ENCODE measurements at regions not wholly inside any gene's neighbourhood (a gene's known extent, or its start where the extent isn't known, plus 50 kb on each side); places are given as distances from the start of the nearest gene placed in this dataset.
"Not testable (repeated sequence)": the region's sequence is repeated elsewhere in the genome, so short reads cannot be mapped to it uniquely, and the experiment has no call there.

DNA sequence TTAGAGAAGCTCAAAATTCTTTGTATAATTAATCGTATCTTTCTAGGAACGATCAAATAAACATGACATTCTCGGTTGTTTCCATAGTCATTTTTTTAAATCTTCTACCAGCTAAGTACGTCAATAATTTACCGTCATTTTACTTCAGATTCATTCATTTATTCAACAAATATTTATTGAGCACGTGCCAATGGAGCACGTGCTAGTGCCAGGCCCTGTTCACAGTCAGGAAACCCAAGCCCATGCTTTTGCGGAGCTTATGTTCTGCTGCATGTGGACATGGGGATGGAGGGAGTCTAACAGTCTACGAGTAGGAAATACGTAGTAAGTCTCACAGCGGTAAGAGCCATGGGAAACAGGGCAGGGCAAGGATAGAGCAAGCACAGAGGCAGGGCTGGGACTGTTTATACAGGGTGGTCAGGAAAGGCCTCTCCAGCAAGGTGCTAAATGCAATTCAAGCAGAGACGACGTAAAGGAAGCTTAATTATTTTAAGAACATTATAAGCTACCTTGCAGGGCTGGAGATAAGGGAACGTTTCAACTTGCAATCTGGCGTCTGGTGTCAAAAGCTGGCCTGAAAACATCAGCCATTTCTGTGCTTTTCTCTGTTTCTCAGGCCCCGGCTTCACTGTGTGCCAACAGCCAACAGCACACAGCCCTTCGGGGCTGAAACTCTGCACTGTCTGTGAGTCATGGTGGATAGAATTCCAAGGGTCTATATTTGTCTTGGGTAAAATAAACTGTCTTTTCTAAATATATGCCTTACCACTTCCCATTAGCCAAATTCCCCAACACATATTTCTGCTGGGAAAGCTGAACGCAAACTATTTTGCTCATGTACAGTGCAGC, 517.1 kb upstream of the ZFP42 start:
- peak; percentile 70 for DNase-seq (ENCODE audit: low read depth, low spot score)

DNA sequence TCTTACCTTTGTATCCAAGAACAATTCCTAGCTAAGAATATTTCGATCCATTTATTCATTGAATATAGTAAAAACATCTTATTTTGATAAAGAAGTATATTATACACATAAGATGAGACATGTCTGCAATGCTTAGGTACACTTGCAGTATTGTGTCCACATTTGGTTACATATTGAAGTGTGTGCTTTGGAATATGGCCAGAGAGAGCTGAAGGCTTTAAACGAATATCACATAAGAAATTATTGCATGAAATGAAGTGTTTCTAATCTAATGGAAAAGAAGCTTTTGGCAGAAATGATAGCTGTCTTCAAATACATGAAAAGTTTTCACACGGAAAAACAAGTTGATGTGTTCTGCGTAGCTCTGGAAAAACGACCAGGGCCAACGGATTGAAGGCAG, 516.1 kb upstream of the ZFP42 start:
- DNase-seq (ENCODE audit: low read depth, low spot score): no peak

DNA sequence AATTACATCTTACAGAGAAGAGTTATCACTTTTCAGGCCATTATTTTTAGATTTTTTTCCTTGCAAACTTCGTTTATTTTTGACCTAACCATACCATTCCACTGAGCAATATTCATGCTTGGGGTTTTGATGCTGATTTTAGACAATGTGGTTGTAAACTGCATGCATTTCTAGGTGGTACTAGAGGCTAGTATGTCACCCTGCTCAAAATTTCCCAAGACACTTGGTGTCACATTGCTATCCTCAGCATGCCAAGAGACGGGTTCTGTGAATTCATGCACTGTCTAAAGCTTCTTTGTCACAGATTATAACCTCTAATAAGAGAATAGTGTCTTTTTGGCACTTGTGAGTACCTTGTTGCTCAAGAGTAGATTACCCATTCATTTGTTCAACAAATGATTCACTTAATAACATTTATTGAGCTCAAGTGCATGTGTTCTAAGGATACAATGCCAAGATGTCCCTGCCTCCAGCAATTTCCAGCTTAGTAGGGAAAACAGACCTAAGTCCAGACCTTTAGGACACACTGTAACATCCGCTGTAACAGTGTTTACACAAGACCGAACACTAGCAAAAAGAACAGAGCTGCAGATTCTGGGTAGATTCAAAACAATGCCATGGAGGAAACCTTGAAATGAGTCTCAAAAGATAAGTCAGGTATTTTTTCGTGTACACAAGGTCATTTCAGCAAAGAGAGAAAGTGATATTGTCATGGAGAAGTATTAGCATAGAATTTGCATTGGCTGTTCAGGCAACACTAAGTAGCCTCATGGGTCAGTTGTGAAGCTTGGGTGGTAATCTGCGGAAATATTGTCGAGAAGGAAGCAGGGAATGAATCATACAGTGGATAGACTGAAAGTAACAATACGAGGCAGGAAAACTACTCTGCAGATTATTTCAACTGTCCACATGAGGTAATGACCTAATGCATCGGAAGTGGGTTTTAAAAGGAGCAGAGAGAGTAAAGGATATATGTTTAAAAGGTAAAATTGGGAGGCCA, 515.1 kb upstream of the ZFP42 start:
- DNase-seq (ENCODE audit: low read depth, low spot score): peak; percentile 26

DNA sequence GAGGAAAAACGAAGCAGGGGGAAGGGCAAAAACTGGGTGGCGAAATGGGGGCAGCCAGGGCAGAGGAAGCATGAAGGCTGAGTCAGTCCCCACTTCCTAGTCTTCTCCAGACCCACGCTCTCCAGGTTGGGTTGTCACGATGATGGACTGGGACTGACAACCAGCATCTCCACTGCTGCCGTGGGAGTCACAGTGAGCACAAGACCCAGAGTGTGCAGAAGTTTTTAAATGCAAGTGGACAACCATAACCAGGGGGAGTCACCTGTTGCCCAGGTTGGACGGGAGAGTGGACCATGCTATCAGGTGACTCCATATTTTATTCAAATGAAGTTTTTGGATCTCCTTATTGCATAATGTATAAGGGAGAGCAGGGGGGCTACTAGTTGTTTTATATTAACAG, 511.4 kb upstream of the ZFP42 start:
- no peak for DNase-seq (ENCODE audit: low read depth, low spot score)

DNA sequence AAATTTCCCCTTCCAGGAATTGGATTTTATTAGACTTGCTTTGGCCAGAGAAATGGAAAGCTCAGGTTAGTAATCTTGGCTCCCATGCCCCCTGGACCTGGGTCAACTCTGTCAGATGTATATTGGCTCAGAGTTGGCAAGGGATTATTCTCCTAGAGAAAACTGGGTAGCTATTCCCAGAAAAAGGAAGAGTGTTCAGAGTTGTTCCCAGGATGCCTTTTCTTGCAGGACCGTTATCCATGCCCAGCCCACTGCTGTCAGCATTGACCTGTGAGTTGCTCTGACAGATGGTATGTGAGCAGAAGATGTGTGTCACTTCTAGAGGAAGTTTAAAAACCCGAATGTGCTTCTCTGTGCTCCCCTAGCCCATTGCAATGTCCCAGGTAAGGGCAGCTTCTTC, 509.9 kb upstream of the ZFP42 start:
- no peak for DNase-seq (ENCODE audit: low read depth, low spot score)

DNA sequence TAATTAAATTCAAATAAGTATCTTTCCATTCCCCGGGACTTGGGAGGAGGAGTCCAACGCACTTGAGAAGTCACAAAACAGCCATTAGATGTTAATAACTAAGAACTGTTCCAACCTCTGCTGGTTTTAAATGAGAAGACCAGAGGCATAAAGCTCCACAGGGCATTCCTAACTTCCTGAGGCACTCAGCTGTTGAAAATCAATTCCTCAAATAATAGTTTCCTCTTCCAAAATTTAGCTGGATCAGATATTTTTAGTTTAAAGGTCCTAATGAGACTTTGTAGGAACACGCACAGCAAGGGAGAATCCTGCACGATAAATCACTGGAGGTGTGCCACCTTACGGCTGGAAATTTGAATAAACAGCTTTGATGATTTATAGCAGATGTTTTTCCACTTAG, 504.3 kb upstream of the ZFP42 start:
- no peak for DNase-seq (ENCODE audit: low read depth, low spot score)

DNA sequence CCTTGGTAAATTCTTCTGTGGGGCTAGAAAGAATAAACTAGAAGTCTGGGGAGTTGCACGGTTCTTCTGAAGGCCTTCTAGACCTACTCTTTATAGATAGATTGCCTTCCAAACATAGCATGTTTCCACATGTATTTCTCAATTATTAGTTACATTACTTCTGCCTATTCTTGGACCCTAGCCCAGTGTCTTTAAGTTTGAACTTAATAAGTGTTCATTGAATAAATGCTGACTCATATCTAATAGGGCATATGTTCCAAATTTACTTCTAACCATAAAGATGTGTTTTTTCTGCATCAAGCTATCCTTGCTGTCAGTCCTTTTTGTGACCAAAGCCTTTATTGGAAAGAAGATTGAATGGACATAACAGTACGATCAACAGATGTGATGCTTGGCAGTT, 503.6 kb upstream of the ZFP42 start:
- no peak for DNase-seq (ENCODE audit: low read depth, low spot score)

DNA sequence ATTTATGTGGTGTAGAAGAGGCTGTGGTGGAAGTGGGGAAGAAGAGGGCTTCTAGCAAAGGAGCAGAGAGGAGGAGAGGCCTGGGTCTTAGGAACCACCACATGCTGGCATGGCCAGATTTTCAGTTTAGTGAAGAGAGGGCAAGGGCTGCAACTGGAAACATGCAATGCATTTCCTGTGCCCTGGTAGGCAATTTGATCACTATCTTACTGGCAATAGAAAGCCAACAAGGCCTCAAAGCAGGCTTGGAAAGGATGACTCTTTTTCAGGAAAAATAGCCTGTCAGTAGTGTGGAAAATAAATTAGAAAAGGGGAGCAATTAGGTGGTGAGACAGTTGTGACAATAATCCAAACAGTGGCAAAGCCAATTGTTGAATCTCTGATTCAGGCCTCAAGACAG, 501.9 kb upstream of the ZFP42 start:
- no peak for DNase-seq (ENCODE audit: low read depth, low spot score)

DNA sequence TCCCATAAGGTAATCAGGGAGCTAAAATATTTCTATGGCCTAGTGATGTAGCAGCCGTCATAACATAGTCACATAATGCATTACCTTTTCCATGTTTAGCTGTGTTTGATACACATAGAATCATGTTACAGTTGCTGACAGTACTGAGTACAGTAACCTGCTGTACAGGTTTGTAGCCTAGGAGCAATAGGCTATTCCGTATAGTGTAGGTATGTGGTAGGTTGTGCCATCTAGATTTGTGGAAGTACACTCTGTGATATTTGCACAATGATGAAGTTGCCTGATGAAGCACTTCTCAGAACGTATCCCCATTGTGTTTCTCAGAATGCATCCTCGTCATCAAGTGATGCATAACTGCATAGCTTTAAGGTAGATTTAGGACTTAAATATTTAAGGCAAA, 495.6 kb upstream of the ZFP42 start:
- DNase-seq (ENCODE audit: low read depth, low spot score): no peak

DNA sequence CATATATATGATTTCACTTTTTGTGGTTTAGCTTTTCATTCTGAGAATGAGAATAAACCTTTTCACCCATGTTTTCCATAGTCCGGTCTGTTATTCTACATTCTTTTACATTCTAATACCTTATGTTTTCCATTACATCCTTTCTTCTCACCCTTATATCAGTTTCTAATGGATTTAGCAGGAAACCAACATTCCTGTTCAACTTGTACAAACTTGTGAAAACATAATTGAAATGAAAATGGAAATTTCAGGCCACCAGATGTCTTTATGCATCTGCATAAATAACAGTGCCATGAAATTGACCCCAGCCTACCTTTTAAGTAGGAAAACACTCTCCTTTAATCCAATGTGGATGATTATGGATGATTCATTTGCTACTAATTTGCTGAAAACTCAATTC, 494.8 kb upstream of the ZFP42 start:
- no peak for DNase-seq (ENCODE audit: low read depth, low spot score)

DNA sequence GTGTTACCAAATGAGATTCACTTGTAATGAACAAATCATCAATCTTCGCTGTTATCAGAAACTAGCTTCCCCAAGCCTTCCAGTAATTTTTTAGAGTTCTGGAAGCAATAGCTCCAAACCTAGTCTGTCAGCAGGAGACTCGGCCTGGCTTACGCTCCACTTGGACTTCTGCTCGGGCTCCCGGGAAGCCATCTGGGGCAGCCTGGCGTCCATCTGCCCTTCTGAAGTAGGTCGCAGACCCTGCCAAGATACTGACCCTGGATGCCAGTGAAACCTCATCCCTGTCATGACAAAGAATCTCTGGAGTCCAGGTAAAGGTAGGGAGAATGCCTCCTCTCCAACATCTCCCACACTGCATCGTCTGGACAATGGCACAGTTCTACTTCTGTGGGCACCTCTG, 493.8 kb upstream of the ZFP42 start:
- DNase-seq (ENCODE audit: low read depth, low spot score): no peak

DNA sequence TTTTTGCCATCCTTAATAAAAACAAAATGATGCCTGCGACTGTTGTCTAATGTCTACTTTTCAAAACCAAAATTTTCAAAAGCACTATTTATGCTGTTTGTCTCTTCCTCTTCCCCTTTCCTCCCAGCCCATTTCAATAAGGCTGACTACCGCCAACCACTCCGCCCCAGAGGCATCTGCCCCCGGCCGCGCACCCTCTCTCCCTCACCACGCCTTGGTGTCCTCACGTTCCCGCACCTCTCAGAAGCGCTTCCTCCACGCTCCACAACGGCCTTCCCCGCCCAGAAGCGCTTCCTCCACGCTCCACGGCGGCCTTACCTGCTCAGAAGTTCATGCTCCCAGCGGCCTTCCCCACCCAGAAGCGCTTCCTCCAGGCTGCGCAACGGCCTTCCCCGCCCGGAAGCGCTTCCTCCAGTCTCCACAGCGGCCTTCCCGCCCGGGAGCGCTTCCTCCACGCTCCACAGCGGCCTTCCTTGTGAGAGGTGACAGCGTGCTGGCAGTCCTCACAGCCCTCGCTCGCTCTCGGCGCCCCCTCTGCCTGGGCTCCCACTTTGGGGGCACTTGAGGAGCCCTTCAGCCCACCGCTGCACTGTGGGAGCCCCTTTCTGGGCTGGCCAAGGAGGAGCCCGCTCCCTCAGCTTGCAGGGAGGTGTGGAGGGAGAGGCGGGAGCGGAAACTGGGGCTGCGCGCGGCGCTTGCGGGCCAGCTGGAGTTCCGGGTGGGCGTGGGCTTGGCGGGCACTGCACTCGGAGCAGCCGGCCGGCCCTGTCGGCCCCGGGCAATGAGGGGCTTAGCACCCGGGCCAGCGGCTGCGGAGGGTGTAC, 490.4 kb upstream of the ZFP42 start:
- no peak for DNase-seq (ENCODE audit: low read depth, low spot score)

DNA sequence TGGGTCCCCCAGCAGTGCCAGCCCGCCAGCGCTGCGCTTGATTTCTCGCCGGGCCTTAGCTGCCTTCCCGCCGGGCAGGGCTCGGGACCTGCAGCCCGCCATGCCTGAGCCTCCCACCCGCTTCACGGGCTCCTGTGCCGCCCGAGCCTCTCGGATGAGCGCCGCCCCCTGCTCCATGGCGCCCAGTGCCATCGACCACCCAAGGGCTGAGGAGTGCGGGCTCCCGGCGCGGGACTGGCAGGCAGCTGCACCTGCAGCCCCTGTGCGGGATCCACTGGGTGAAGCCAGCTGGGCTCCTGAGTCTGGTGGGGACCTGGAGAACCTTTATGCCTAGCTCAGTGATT, 489.8 kb upstream of the ZFP42 start:
- DNase-seq (ENCODE audit: low read depth, low spot score): not testable (repeated sequence)

DNA sequence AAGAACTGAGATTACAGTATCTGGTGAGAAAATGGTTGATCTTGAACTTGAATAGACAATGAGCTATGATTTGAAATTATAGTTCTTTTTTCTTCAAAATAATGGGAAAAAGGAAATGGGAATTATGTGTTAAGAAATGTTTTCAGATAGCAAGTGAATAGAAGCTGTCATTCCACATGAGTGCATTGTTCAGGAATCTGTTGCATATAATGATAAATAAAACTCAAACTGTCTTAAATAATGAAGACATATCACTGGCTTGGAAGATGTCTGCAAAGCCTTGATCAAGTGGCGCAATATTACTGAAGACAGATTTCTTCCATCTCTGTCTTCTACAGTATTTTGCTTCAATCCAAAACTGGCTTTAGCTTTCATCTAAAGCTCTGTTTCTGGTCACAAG, 479.3 kb upstream of the ZFP42 start:
- DNase-seq (ENCODE audit: low read depth, low spot score): no peak

DNA sequence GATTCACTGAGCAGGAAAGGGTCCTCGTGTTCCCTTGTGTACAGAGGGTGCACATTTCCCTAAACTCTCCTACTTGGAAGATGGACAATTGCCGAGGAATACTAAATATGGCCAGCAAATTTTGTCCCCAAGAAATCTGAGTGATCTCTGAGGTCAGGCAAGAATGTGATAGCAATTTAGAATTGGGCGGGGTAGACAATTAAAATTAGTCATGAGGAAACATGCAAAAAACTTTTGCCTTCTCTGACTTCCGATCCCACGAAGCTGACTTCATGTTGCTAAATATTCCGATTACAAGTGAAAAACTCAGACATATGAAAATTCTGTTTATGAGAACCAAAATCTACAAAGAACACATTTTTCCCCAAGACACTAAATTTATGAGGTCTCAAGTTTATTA, 453.9 kb upstream of the ZFP42 start:
- DNase-seq (ENCODE audit: low read depth, low spot score): no peak

DNA sequence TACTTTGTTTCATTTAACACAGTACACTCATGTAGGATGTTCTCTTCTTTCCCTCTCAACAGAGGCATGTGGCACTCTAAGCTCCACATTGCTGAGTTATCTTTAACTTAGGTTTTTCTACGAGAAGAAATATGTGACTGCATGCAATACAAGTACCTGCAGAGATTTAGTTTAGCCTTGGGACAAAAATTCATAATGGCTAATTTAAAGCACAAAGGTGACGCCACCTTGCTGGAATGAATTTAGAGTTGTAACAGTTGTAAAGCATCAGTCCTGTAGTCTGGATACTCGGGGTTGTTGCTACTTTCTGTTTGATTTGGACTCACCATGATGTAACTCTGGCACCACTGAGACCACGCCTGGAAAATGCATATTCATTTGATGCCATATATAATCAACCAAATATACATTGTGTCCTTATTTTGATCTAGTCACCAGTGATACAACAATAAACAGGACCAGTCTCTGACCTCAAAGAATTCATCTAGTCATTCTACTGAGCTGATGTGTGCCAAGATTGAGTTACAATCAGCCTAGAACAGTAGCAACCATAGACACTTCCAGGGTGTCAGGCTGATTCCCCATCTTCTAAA, 451.0 kb upstream of the ZFP42 start:
- DNase-seq (ENCODE audit: low read depth, low spot score): no peak

DNA sequence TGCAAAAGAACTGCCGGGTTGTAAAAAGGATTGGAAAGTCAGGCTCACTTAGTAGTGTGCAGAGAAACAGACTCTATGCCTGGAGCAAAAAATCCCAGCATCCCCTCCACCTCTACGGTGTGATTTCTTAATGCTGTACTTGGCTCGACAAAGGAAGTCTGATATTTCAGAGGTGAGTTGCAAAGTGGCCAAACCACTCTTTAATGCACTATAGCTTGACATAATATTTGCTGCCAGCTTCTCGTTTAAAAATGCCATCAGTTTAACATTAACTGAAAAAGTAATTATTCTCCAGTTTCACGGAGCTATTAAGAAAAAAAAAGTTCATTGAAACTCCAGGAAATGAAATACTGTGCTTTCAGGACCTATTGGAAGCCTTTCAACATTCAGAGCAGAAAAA, 448.3 kb upstream of the ZFP42 start:
- DNase-seq (ENCODE audit: low read depth, low spot score): no peak

DNA sequence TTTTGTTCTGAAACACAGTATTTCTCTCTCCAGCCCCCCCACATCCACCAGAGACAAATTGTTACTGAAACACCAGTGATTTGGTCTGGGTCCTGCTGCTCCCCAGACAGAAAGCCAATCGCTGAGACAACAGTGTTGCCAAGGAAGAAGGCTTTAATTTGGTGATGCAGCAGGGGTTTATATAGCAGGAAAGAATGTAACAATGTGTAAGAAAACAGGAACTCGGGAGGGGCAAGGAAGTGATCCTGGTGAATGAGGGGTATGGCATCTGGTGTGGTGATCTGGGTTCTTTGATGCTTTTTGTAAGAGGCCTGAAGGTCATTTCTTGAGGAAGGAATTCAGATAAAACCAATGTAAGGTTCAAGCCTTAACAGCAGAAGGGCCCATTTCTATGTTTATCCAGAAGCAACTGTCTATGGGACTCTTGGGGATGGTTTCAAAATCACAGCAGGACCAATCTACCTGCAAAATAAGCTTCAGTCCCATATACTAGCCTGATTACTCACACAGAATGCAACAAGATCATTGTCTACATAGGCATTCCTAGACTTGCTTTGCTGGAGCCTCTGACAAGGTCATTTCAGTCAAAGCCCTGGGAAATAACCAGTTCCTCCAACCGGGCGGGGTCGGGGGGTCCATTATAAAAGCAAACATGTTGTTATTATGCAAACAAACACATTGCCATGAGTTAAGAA, 445.2 kb upstream of the ZFP42 start:
- peak; percentile 3 for DNase-seq (ENCODE audit: low read depth, low spot score)

DNA sequence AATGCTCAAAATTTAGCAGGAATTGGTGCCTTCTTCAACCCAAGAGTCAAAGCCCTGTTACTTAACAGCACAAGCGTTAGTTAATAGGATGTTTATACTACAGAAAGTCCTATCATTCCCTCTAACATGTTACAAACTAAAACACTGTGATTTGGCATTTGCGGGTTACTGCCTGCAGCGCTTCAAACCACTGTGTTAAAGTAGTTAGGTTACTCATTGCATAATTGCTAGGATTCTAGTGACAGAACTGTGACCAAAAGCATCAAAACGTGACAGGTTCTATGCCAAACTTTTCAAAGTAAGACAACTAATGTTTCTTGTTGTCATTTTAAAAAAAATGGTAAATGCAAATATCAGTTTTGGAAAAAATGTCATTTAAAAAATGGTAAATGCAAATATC, 442.8 kb upstream of the ZFP42 start:
- no peak for DNase-seq (ENCODE audit: low read depth, low spot score)

DNA sequence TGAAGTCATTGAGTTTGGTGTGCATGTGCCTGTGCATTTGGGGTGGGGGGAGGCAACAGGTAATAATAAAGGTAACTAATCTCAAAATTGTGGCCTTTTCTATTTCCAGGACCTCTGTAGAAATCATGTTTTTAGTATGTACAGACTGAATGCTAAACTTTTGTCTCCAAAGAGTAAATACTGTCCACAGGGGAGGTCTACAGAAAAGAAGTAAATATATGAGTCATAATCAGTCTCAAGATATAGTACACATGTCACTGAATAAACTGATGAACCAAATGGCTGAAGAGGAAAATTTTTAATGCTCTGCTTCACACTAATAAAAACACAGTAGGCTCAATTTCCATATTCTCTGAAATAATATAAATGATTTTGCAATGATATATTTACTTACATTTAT, 440.4 kb upstream of the ZFP42 start:
- no peak for DNase-seq (ENCODE audit: low read depth, low spot score)

DNA sequence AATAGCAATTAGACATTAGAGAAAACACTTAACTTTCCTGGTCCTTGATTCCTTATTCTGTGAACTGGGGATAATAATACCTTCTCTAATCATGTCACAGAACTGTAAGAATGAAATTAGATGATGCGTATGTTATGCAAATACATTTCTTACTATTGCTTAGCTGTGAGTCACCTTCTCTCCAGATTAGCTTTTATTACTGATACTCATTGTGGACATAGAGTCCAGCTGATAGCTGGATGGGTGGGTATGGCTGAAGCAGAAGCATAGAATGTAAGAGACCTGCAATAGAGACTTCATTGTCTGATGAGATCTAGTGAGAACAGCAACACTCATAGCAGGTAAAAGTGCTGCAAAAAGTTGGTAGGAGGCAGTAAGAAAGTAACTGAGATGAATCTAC, 437.2 kb upstream of the ZFP42 start:
- DNase-seq (ENCODE audit: low read depth, low spot score): no peak
